ENCODE measurements at regions not wholly inside any gene's neighbourhood (a gene's known extent, or its start where the extent isn't known, plus 50 kb on each side); places are given as distances from the start of the nearest gene placed in this dataset.
A peak's percentile ranks its signal among the peaks of the same experiment; 100 is the strongest.

DNA sequence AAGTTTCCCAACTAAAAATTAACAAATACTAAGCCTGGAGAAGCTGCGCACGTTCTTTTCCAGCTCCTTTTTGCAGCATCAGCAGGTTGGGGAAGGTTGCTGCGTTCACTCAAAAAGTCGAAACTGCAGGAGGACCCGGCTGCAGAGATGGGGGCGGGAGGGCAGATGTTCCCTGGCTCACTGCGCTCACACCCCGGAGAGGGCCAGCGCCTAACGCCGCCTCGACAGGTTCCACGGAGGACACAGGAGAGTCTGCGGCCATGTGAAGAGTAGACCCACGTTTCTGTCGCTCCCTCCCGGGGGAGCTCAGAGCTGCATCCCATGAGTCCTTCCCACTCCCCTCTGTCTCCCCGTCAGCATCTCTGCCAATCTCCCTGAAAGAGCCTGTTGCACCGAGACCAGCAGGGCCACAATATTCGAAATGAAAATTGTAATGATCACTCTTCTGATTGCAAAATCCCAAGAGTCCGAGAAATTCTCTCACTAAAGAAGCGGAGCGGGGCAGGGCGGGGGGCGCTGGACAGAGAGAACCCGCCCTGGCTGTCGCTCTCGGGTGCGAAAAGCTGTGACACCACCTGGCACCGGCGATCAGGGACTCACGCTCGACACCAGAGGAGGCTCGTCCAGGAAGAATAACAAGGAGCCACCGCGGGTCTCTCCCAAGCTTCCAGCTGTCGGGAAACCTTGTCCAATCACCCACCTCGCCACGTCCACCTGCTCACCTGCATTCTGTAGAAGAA, 131.5 kb upstream of the PFKP start (continued):
- TF ChIP-seq, protein P1, sequence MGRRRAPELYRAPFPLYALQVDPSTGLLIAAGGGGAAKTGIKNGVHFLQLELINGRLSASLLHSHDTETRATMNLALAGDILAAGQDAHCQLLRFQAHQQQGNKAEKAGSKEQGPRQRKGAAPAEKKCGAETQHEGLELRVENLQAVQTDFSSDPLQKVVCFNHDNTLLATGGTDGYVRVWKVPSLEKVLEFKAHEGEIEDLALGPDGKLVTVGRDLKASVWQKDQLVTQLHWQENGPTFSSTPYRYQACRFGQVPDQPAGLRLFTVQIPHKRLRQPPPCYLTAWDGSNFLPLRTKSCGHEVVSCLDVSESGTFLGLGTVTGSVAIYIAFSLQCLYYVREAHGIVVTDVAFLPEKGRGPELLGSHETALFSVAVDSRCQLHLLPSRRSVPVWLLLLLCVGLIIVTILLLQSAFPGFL (CRISPR knock-in tag; IDR thresholded peaks at IDR 0.05; ENCODE audit: borderline replicate concordance): no peak
- TF ChIP-seq SP1 (CRISPR knock-in tag; conservative IDR thresholded peaks at IDR 0.05): no peak
- no peak for TF ChIP-seq ZNF396 (CRISPR knock-in tag; IDR thresholded peaks at IDR 0.05; ENCODE audit: borderline replicate concordance)
- TF ChIP-seq, protein P2, sequence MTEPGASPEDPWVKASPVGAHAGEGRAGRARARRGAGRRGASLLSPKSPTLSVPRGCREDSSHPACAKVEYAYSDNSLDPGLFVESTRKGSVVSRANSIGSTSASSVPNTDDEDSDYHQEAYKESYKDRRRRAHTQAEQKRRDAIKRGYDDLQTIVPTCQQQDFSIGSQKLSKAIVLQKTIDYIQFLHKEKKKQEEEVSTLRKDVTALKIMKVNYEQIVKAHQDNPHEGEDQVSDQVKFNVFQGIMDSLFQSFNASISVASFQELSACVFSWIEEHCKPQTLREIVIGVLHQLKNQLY (CRISPR knock-in tag; IDR thresholded peaks at IDR 0.05): no peak
- TF ChIP-seq, protein P3, sequence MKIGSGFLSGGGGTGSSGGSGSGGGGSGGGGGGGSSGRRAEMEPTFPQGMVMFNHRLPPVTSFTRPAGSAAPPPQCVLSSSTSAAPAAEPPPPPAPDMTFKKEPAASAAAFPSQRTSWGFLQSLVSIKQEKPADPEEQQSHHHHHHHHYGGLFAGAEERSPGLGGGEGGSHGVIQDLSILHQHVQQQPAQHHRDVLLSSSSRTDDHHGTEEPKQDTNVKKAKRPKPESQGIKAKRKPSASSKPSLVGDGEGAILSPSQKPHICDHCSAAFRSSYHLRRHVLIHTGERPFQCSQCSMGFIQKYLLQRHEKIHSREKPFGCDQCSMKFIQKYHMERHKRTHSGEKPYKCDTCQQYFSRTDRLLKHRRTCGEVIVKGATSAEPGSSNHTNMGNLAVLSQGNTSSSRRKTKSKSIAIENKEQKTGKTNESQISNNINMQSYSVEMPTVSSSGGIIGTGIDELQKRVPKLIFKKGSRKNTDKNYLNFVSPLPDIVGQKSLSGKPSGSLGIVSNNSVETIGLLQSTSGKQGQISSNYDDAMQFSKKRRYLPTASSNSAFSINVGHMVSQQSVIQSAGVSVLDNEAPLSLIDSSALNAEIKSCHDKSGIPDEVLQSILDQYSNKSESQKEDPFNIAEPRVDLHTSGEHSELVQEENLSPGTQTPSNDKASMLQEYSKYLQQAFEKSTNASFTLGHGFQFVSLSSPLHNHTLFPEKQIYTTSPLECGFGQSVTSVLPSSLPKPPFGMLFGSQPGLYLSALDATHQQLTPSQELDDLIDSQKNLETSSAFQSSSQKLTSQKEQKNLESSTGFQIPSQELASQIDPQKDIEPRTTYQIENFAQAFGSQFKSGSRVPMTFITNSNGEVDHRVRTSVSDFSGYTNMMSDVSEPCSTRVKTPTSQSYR (CRISPR knock-in tag; IDR thresholded peaks at IDR 0.05): no peak
- TF ChIP-seq, protein P4, sequence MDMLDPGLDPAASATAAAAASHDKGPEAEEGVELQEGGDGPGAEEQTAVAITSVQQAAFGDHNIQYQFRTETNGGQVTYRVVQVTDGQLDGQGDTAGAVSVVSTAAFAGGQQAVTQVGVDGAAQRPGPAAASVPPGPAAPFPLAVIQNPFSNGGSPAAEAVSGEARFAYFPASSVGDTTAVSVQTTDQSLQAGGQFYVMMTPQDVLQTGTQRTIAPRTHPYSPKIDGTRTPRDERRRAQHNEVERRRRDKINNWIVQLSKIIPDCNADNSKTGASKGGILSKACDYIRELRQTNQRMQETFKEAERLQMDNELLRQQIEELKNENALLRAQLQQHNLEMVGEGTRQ (CRISPR knock-in tag; IDR thresholded peaks at IDR 0.05): no peak
- TF ChIP-seq SMAD3 (CRISPR knock-in tag; IDR thresholded peaks at IDR 0.05; ENCODE audit: borderline replicate concordance): no peak
- no peak for TF ChIP-seq GRHL2 (CRISPR knock-in tag; IDR thresholded peaks at IDR 0.05; ENCODE audit: insufficient replicate concordance, severe bottlenecking)
- TF ChIP-seq GTF2I (CRISPR knock-in tag; conservative IDR thresholded peaks at IDR 0.05): no peak
- TF ChIP-seq, protein P5, sequence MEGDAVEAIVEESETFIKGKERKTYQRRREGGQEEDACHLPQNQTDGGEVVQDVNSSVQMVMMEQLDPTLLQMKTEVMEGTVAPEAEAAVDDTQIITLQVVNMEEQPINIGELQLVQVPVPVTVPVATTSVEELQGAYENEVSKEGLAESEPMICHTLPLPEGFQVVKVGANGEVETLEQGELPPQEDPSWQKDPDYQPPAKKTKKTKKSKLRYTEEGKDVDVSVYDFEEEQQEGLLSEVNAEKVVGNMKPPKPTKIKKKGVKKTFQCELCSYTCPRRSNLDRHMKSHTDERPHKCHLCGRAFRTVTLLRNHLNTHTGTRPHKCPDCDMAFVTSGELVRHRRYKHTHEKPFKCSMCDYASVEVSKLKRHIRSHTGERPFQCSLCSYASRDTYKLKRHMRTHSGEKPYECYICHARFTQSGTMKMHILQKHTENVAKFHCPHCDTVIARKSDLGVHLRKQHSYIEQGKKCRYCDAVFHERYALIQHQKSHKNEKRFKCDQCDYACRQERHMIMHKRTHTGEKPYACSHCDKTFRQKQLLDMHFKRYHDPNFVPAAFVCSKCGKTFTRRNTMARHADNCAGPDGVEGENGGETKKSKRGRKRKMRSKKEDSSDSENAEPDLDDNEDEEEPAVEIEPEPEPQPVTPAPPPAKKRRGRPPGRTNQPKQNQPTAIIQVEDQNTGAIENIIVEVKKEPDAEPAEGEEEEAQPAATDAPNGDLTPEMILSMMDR (IDR thresholded peaks at IDR 0.05): no peak
- no peak for TF ChIP-seq TCF7 (CRISPR knock-in tag; IDR thresholded peaks at IDR 0.05; ENCODE audit: low read depth)

DNA sequence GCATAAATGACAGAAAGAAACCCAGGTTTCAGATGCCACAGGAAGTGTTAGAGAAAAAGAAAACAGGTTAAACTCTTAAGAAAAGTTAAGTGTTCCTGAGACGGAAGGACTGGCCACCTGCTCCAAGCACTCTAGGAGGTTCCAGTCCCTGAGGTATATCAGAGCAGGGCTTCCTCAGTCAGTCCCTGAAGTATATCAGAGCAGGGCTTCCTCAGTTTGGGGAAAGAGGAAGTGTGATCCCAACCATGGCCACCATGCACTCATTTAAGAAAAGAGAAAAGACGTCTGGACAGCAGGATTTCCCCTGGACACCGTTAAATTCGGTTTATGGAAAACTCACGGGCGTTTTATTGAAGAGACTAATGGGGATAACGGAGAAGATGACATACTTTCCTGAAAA, 133.4 kb upstream of the PFKP start:
- Mint-ChIP-seq H3K27ac (peak overlapping the region; percentile 39), H3K36me3 (no peaks in the 10 kb centered on the region), H3K9me3 (peaks cover 6% of the 10 kb centered on the region; the same call in 1 of the 2 replicates), H3K4me1 (peaks cover 43% of the 10 kb centered on the region), H3K4me3 (no peak overlapping the region), H3K27me3 (ENCODE audit: low read depth) (peaks cover 3% of the 10 kb centered on the region; the same call in 1 of the 2 replicates)
- ChIA-PET POLR2A (no interaction called here), CTCF (no interaction called here)
- ATAC-seq (peak; percentile 52), DNase-seq (ENCODE audit: low spot score) (no peak)
- TF ChIP-seq, protein P6, sequence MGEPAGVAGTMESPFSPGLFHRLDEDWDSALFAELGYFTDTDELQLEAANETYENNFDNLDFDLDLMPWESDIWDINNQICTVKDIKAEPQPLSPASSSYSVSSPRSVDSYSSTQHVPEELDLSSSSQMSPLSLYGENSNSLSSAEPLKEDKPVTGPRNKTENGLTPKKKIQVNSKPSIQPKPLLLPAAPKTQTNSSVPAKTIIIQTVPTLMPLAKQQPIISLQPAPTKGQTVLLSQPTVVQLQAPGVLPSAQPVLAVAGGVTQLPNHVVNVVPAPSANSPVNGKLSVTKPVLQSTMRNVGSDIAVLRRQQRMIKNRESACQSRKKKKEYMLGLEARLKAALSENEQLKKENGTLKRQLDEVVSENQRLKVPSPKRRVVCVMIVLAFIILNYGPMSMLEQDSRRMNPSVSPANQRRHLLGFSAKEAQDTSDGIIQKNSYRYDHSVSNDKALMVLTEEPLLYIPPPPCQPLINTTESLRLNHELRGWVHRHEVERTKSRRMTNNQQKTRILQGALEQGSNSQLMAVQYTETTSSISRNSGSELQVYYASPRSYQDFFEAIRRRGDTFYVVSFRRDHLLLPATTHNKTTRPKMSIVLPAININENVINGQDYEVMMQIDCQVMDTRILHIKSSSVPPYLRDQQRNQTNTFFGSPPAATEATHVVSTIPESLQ (CRISPR knock-in tag; IDR thresholded peaks at IDR 0.05): no peak
- TF ChIP-seq SMAD4 (CRISPR knock-in tag; IDR thresholded peaks at IDR 0.05): no peak
- no peak for TF ChIP-seq NR2C2 (CRISPR knock-in tag; IDR thresholded peaks at IDR 0.05)
- TF ChIP-seq, protein P7, sequence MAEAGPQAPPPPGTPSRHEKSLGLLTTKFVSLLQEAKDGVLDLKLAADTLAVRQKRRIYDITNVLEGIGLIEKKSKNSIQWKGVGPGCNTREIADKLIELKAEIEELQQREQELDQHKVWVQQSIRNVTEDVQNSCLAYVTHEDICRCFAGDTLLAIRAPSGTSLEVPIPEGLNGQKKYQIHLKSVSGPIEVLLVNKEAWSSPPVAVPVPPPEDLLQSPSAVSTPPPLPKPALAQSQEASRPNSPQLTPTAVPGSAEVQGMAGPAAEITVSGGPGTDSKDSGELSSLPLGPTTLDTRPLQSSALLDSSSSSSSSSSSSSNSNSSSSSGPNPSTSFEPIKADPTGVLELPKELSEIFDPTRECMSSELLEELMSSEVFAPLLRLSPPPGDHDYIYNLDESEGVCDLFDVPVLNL (CRISPR knock-in tag; IDR thresholded peaks at IDR 0.05; ENCODE audit: borderline replicate concordance, low read depth): no peak
- TF ChIP-seq, protein P8, sequence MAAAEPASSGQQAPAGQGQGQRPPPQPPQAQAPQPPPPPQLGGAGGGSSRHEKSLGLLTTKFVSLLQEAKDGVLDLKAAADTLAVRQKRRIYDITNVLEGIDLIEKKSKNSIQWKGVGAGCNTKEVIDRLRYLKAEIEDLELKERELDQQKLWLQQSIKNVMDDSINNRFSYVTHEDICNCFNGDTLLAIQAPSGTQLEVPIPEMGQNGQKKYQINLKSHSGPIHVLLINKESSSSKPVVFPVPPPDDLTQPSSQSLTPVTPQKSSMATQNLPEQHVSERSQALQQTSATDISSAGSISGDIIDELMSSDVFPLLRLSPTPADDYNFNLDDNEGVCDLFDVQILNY (CRISPR knock-in tag; IDR thresholded peaks at IDR 0.05): no peak
- no peak for TF ChIP-seq CREB1 (CRISPR knock-in tag; IDR thresholded peaks at IDR 0.05)
- TF ChIP-seq, protein P9, sequence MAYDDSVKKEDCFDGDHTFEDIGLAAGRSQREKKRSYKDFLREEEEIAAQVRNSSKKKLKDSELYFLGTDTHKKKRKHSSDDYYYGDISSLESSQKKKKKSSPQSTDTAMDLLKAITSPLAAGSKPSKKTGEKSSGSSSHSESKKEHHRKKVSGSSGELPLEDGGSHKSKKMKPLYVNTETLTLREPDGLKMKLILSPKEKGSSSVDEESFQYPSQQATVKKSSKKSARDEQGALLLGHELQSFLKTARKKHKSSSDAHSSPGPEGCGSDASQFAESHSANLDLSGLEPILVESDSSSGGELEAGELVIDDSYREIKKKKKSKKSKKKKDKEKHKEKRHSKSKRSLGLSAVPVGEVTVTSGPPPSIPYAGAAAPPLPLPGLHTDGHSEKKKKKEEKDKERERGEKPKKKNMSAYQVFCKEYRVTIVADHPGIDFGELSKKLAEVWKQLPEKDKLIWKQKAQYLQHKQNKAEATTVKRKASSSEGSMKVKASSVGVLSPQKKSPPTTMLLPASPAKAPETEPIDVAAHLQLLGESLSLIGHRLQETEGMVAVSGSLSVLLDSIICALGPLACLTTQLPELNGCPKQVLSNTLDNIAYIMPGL (CRISPR knock-in tag; IDR thresholded peaks at IDR 0.05): no peak
- TF ChIP-seq ZNF416 (CRISPR knock-in tag; IDR thresholded peaks at IDR 0.05): no peak
- TF ChIP-seq ZNF219 (CRISPR knock-in tag; IDR thresholded peaks at IDR 0.05; ENCODE audit: borderline replicate concordance): no peak
